Smooth muscle cell (in vitro differentiated cells): ENCODE measurements at regions not wholly inside any gene's neighbourhood (a gene's known extent, or its start where the extent isn't known, plus 50 kb on each side); places are given as distances from the start of the nearest gene placed in this dataset.

Experiments
- DNase-seq: peaks from one replicate; lab custom pipeline; 2025; ENCODE audit not compliant: unreplicated experiment; lab: John Stamatoyannopoulos, UW
- H2AFZ ChIP-seq: fragments of 200-600 bp; sonication (generic); 2 replicates; pipeline ENCODE4 v1.6.0; 2016; ENCODE audit warnings: antibody characterized with exemption, low read depth, mild to moderate bottlenecking
- H3F3A ChIP-seq: fragments of 200-600 bp; sonication (generic); 2 replicates; pipeline ENCODE4 v1.6.0; 2017; ENCODE audit warnings: antibody characterized with exemption, low read depth
- H3K27ac ChIP-seq: fragments of 200-600 bp; sonication (generic); 2 replicates; pipeline ENCODE4 v1.5.1; 2016; ENCODE audit warnings: low read depth, mild to moderate bottlenecking
- H3K27me3 ChIP-seq: fragments of 200-600 bp; sonication (generic); 2 replicates; pipeline ENCODE4 v1.6.1; 2016; ENCODE audit warnings: low read depth, mild to moderate bottlenecking
- H3K36me3 ChIP-seq: fragments of 200-600 bp; sonication (generic); 2 replicates; pipeline ENCODE4 v1.5.1; 2016; ENCODE audit warnings: low read depth
- H3K4me1 ChIP-seq: fragments of 200-600 bp; sonication (generic); 2 replicates; pipeline ENCODE4 v1.5.1; 2016; ENCODE audit warnings: low read depth
- H3K4me2 ChIP-seq: fragments of 200-600 bp; sonication (generic); 2 replicates; pipeline ENCODE4 v1.6.0; 2016; ENCODE audit warnings: mild to moderate bottlenecking
- H3K4me3 ChIP-seq: fragments of 200-600 bp; sonication (generic); 2 replicates; pipeline ENCODE4 v1.5.1; 2016; ENCODE audit warnings: mild to moderate bottlenecking
- H3K79me2 ChIP-seq: fragments of 200-600 bp; sonication (generic); 2 replicates; pipeline ENCODE4 v1.6.0; 2016; ENCODE audit warnings: low read depth, mild to moderate bottlenecking
- H3K9ac ChIP-seq: fragments of 200-600 bp; sonication (generic); 2 replicates; pipeline ENCODE4 v1.6.0; 2016; ENCODE audit warnings: low read depth
- H3K9me3 ChIP-seq: fragments of 200-600 bp; sonication (generic); replicated peaks from 2 replicates; pipeline ENCODE4 v1.5.1; 2016; ENCODE audit warnings: low read depth
- H4K20me1 ChIP-seq: fragments of 200-600 bp; sonication (generic); 2 replicates; pipeline ENCODE4 v1.6.0; 2016; ENCODE audit warnings: low read depth
- CTCF ChIP-seq: fragments of 200-600 bp; sonication (generic); IDR thresholded peaks from 2 replicates; pipeline ENCODE4 v1.5.1; 2017; ENCODE audit warnings: borderline replicate concordance, mild to moderate bottlenecking, antibody characterized with exemption; ENCODE audit not compliant: insufficient read depth, poor library complexity, severe bottlenecking
- WGBS: methylation state at CpG from one replicate; pipeline ENCODE4 v1.1.7; 2016; ENCODE audit warnings: low lambda C conversion rate; 5-methylcytosine and 5-hydroxymethylcytosine counted together

GRCh38 chr2:20148426-20148922 lies 76.5 kb downstream of the SDC1 start:
- no peaks in the 10 kb centered on the region for H4K20me1 ChIP-seq
- no peak for DNase-seq
- peaks cover 26% of the 10 kb centered on the region for H3K4me1 ChIP-seq
- no peaks in the 10 kb centered on the region for H3K27me3 ChIP-seq
- TF ChIP-seq CTCF: no peak
- H3K36me3 ChIP-seq: no peaks in the 10 kb centered on the region
- H3K4me2 ChIP-seq: peak overlapping the region; percentile 32
- no peak overlapping the region for H3K4me3 ChIP-seq
- peak overlapping the region; percentile 90 for H3K27ac ChIP-seq
- H3K9ac ChIP-seq: peak overlapping the region; percentile 45
- no peaks in the 10 kb centered on the region for H3K79me2 ChIP-seq
- 14% methylated on average over 5 of the region's 5 CpGs for WGBS
- peaks cover 4% of the 10 kb centered on the region for H3F3A ChIP-seq
- peak overlapping the region; percentile 50 for H2AFZ ChIP-seq
- no peaks in the 10 kb centered on the region for H3K9me3 ChIP-seq

GRCh38 chr2:20147351-20147750 lies 77.6 kb downstream of the SDC1 start:
- Histone ChIP-seq H3F3A (no peaks in the 10 kb centered on the region), H3K4me3 (no peak overlapping the region), H3K27me3 (no peaks in the 10 kb centered on the region), H3K79me2 (no peaks in the 10 kb centered on the region), H3K36me3 (no peaks in the 10 kb centered on the region), H2AFZ (no peak overlapping the region), H3K9me3 (no peaks in the 10 kb centered on the region), H3K4me1 (peaks cover 26% of the 10 kb centered on the region), H3K4me2 (no peak overlapping the region), H4K20me1 (no peaks in the 10 kb centered on the region), H3K9ac (no peak overlapping the region), H3K27ac (no peak overlapping the region)
- WGBS: 96% methylated on average over 3 of the region's 3 CpGs
- no peak for DNase-seq
- no peak for TF ChIP-seq CTCF

GRCh38 chr2:20146401-20146800 lies 78.5 kb downstream of the SDC1 start:
- no peak for DNase-seq
- H3K9me3 ChIP-seq: no peaks in the 10 kb centered on the region
- no peak overlapping the region for H2AFZ ChIP-seq
- no peak overlapping the region for H3K27ac ChIP-seq
- H3K27me3 ChIP-seq: no peaks in the 10 kb centered on the region
- TF ChIP-seq CTCF: no peak
- no peaks in the 10 kb centered on the region for H3K79me2 ChIP-seq
- no peak overlapping the region for H3K4me2 ChIP-seq
- WGBS: 52% methylated on average over 2 of the region's 2 CpGs
- H3K4me3 ChIP-seq: no peak overlapping the region
- H3K36me3 ChIP-seq: no peaks in the 10 kb centered on the region
- H3F3A ChIP-seq: no peaks in the 10 kb centered on the region
- H3K9ac ChIP-seq: no peak overlapping the region
- peaks cover 24% of the 10 kb centered on the region for H3K4me1 ChIP-seq
- H4K20me1 ChIP-seq: no peaks in the 10 kb centered on the region

- H3K4me1 ChIP-seq: peaks cover 18% of the 10 kb centered on the region
- no peaks in the 10 kb centered on the region for H3K9me3 ChIP-seq
- WGBS: 65% methylated on average over 11 of the region's 11 CpGs
- H3K4me3 ChIP-seq: no peak overlapping the region
- H3K79me2 ChIP-seq: no peaks in the 10 kb centered on the region
- no peaks in the 10 kb centered on the region for H3F3A ChIP-seq
- no peak overlapping the region for H3K9ac ChIP-seq
- H3K36me3 ChIP-seq: no peaks in the 10 kb centered on the region
- H2AFZ ChIP-seq: no peak overlapping the region
- no peaks in the 10 kb centered on the region for H4K20me1 ChIP-seq
- no peaks in the 10 kb centered on the region for H3K27me3 ChIP-seq
- H3K4me2 ChIP-seq: no peak overlapping the region
- no peak overlapping the region for H3K27ac ChIP-seq
- no peak for DNase-seq
- no peak for TF ChIP-seq CTCF
Observed at GRCh38 chr2:20145497-20146193, 79.3 kb downstream of the SDC1 start.
